PC-9 (cell line): ENCODE measurements at regions not wholly inside any gene's neighbourhood (a gene's known extent, or its start where the extent isn't known, plus 50 kb on each side); places are given as distances from the start of the nearest gene placed in this dataset.

ENCODE experiments used
- CTCF ChIP-seq: fragments of 200-600 bp; sonication (generic); conservative IDR thresholded peaks from 2 replicates; pipeline ENCODE4 v1.6.1; 2017; ENCODE audit warnings: mixed run types, antibody characterized with exemption, mild to moderate bottlenecking, moderate library complexity
- EZH2 ChIP-seq: fragments of 200-600 bp; sonication (generic); IDR thresholded peaks from 2 replicates; pipeline ENCODE4 v1.8.0; 2017; ENCODE audit warnings: antibody characterized with exemption, low read depth

GRCh38 chr18:43772907-43773306, 495.6 kb upstream of the SYT4 start:
- no peak for TF ChIP-seq CTCF
- no peak for TF ChIP-seq EZH2
